ENCODE measurements at regions not wholly inside any gene's neighbourhood (a gene's known extent, or its start where the extent isn't known, plus 50 kb on each side); places are given as distances from the start of the nearest gene placed in this dataset.

DNA sequence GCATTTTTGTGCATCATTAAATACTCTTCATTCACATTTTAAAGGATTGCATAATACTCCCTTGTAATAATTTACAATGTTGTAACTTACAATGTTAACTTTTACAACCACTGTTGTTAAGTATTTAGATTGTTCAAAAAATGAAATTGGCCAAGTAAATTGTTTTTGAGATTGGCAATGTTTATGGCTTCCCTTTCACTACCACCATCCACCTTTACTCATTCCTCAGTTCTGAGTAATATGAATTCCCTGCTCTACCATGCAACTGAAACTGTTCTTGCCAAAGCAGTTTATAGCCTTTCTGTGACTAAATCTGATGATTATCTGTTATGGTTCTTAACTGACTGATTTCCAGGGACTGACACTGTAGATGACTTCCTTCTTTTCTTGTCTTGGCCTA lies 80.5 kb upstream of the TMEM106B start:
- DNase-seq (ENCODE audit: low read depth): peak; percentile 47
- no peaks in the 10 kb centered on the region for H3K27me3 ChIP-seq (ENCODE audit: control insufficient read depth, insufficient read depth, low read length)
- TF ChIP-seq CTCF (IDR thresholded peaks at IDR 0.05; ENCODE audit: insufficient read depth, low read length, poor library complexity, severe bottlenecking): no peak

DNA sequence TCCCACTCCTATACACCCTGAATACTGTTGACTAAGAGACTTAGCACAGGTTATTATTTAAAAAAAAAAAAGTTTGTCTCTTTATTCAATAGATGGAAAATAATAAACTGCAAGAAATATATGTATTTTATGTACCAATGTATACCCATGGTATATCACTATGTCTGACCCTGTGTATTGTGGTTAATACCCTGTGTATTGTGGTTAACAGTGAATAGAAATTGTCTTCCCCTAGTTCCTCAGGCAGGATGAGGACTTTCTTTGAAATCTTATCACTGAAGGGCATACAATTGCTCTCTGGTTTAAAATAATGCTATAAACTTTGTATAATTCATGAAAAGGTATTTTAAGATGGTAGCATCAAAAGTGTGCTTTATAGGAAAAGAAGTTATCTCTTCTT lies 80.0 kb upstream of the TMEM106B start:
- no peaks in the 10 kb centered on the region for H3K27me3 ChIP-seq (ENCODE audit: control insufficient read depth, insufficient read depth, low read length)
- no peak for DNase-seq (ENCODE audit: low read depth)
- H3K4me3 ChIP-seq (ENCODE audit: low read depth, low read length): no peak overlapping the region
- no peak for TF ChIP-seq CTCF (IDR thresholded peaks at IDR 0.05; ENCODE audit: insufficient read depth, low read length, poor library complexity, severe bottlenecking)
- no peaks in the 10 kb centered on the region for H3K36me3 ChIP-seq (ENCODE audit: control insufficient read depth, insufficient read depth, low read length)

More for the DNA sequence above, 80.5 kb upstream of the TMEM106B start:
- no peak overlapping the region for H3K4me3 ChIP-seq (ENCODE audit: low read depth, low read length)
- H3K36me3 ChIP-seq (ENCODE audit: control insufficient read depth, insufficient read depth, low read length): no peaks in the 10 kb centered on the region

- no peak for TF ChIP-seq CTCF (IDR thresholded peaks at IDR 0.05; ENCODE audit: insufficient read depth, low read length, poor library complexity, severe bottlenecking)
Observed at GRCh38 chr7:12133865-12134264, 77.2 kb upstream of the TMEM106B start.

DNA sequence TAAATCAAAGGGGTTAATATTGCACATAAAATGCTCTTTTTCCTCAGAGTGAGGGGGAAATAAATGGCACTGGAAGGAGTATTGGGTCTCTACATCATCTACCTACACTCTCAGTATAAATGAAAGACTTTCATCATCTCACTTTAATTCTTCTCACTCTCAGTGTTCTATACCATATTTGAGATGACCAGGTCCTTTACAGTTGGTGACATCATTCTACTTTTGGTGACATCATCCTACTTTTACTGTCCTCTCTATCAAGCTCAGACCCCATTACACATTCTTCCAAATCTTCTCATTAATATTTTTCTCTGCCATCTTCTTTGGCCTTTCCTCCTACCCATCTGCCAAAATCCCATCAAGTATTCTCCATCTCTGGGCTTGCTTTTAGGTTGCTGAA lies 74.6 kb upstream of the TMEM106B start:
- no peak for DNase-seq (ENCODE audit: low read depth)
- Histone ChIP-seq H3K36me3 (ENCODE audit: control insufficient read depth, insufficient read depth, low read length) (no peaks in the 10 kb centered on the region), H3K4me3 (ENCODE audit: low read depth, low read length) (no peak overlapping the region), H3K27me3 (ENCODE audit: control insufficient read depth, insufficient read depth, low read length) (no peaks in the 10 kb centered on the region)
- no peak for TF ChIP-seq CTCF (IDR thresholded peaks at IDR 0.05; ENCODE audit: insufficient read depth, low read length, poor library complexity, severe bottlenecking)

More at GRCh38 chr7:12133865-12134264, 77.2 kb upstream of the TMEM106B start:
- Histone ChIP-seq H3K36me3 (ENCODE audit: control insufficient read depth, insufficient read depth, low read length) (no peaks in the 10 kb centered on the region), H3K27me3 (ENCODE audit: control insufficient read depth, insufficient read depth, low read length) (no peaks in the 10 kb centered on the region), H3K4me3 (ENCODE audit: low read depth, low read length) (no peak overlapping the region)
- DNase-seq (ENCODE audit: low read depth): no peak

GRCh38 chr7:12137283-12137682 lies 73.8 kb upstream of the TMEM106B start:
- no peak for DNase-seq (ENCODE audit: low read depth)
- TF ChIP-seq CTCF (IDR thresholded peaks at IDR 0.05; ENCODE audit: insufficient read depth, low read length, poor library complexity, severe bottlenecking): no peak
- Histone ChIP-seq H3K36me3 (ENCODE audit: control insufficient read depth, insufficient read depth, low read length) (no peaks in the 10 kb centered on the region), H3K4me3 (ENCODE audit: low read depth, low read length) (no peak overlapping the region), H3K27me3 (ENCODE audit: control insufficient read depth, insufficient read depth, low read length) (no peaks in the 10 kb centered on the region)

- Histone ChIP-seq H3K4me3 (ENCODE audit: low read depth, low read length) (no peak overlapping the region), H3K27me3 (ENCODE audit: control insufficient read depth, insufficient read depth, low read length) (no peaks in the 10 kb centered on the region), H3K36me3 (ENCODE audit: control insufficient read depth, insufficient read depth, low read length) (no peaks in the 10 kb centered on the region)
- no peak for DNase-seq (ENCODE audit: low read depth)
- no peak for TF ChIP-seq CTCF (IDR thresholded peaks at IDR 0.05; ENCODE audit: insufficient read depth, low read length, poor library complexity, severe bottlenecking)
Observed at GRCh38 chr7:12138421-12138820, 72.7 kb upstream of the TMEM106B start.

Measured in kidney epithelial cell (primary cell).